ENCODE measurements at regions not wholly inside any gene's neighbourhood (a gene's known extent, or its start where the extent isn't known, plus 50 kb on each side); places are given as distances from the start of the nearest gene placed in this dataset.

DNA sequence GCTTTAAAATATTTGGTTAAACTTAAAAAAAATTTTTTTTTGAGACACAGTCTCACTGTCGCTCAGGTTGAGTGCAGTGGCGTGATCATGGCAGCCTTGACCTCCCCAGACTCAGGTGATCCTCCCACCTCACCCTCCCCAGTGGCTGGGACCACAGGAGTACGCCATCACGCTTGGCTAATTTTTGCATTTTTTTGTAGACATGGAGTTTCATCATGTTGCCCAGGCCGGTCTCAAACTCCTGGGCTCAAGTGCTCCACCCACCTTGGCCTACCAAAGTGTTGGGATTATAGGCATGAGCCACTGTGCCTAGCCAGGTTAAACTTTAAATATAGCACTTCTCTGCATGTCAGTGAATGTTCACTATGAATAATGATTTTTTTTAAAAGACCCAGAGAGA lies 224.5 kb upstream of the RFX3 start:
- no peak for TF ChIP-seq TAF1 (conservative IDR thresholded peaks at IDR 0.05)
- no peak for TF ChIP-seq YY1 (IDR thresholded peaks at IDR 0.05)
- TF ChIP-seq, protein P1, sequence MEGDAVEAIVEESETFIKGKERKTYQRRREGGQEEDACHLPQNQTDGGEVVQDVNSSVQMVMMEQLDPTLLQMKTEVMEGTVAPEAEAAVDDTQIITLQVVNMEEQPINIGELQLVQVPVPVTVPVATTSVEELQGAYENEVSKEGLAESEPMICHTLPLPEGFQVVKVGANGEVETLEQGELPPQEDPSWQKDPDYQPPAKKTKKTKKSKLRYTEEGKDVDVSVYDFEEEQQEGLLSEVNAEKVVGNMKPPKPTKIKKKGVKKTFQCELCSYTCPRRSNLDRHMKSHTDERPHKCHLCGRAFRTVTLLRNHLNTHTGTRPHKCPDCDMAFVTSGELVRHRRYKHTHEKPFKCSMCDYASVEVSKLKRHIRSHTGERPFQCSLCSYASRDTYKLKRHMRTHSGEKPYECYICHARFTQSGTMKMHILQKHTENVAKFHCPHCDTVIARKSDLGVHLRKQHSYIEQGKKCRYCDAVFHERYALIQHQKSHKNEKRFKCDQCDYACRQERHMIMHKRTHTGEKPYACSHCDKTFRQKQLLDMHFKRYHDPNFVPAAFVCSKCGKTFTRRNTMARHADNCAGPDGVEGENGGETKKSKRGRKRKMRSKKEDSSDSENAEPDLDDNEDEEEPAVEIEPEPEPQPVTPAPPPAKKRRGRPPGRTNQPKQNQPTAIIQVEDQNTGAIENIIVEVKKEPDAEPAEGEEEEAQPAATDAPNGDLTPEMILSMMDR (IDR thresholded peaks at IDR 0.05; ENCODE audit: low read depth, low read length, missing input control), result no peak
- no peak for TF ChIP-seq RAD21 (IDR thresholded peaks at IDR 0.05)

Measured in liver (tissue), 3 donors.